ENCODE measurements at regions not wholly inside any gene's neighbourhood (a gene's known extent, or its start where the extent isn't known, plus 50 kb on each side); places are given as distances from the start of the nearest gene placed in this dataset.
A peak's percentile ranks its signal among the peaks of the same experiment; 100 is the strongest.
"Not testable (repeated sequence)": the region's sequence is repeated elsewhere in the genome, so short reads cannot be mapped to it uniquely, and the experiment has no call there.

GRCh38 chr7:39855325-39855674 is 94.8 kb upstream of the CDK13 start:
- H3K9me3 Mint-ChIP-seq, result no peaks in the 10 kb centered on the region
- no peak for TF ChIP-seq CTCF (IDR thresholded peaks at IDR 0.05)
- peak overlapping the region; percentile 71 for H3K4me3 Mint-ChIP-seq
- ChIA-PET POLR2A (no interaction called here), CTCF (interaction anchor here (0.6 to 2.2 kb wide), 2 partner anchors 57 to 275 kb away, joined by 3 to 6 read pairs; no protein-coding TSS in a partner anchor)
- peaks cover 6% of the 10 kb centered on the region for H3K4me1 Mint-ChIP-seq (ENCODE audit: low read depth)
- H3K27me3 Mint-ChIP-seq, result peaks cover 31% of the 10 kb centered on the region
- ATAC-seq (no peak), DNase-seq (no peak)
- no peaks in the 10 kb centered on the region for H3K36me3 Mint-ChIP-seq (ENCODE audit: low read depth)
- no peak overlapping the region for H3K27ac Mint-ChIP-seq
- intact Hi-C loops (cut with micrococcal nuclease), result no loop called here

DNA sequence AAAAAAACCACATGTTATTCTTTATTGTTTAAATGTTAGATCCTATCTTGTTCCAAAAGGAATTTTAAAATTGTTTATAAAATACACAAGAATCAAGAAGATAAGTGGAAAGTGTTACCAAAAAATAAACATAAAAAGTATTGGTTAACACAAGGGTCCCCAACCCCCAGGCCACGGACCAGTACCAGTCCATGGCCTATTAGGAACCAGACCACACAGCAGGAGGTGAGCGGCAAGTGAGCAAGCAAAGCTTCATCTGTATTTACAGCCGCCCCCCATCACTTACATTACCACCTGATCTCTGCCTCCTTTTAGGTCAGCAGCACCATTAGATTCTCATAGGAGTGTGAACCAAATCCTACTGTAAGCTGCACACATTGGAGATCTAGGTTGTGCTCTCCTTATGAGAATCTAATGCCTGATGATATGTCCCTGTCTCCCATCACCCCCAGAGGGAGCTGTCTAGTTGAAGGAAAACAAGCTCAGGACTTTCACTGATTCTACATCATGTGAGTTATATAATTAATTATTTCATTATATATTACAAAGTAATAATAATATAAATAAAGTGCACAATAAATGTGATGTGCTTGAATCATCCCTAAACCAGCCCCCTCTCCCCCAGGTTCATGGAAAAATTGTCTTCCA is 86.3 kb upstream of the CDK13 start:
- H3K4me1 Mint-ChIP-seq (ENCODE audit: low read depth); ATAC-seq; H3K27ac Mint-ChIP-seq; H3K36me3 Mint-ChIP-seq (ENCODE audit: low read depth); CTCF ChIA-PET; H3K9me3 Mint-ChIP-seq; intact Hi-C loops (cut with micrococcal nuclease); POLR2A ChIA-PET; H3K27me3 Mint-ChIP-seq; H3K4me3 Mint-ChIP-seq: not testable (repeated sequence)
- DNase-seq, result peak; percentile 17

DNA sequence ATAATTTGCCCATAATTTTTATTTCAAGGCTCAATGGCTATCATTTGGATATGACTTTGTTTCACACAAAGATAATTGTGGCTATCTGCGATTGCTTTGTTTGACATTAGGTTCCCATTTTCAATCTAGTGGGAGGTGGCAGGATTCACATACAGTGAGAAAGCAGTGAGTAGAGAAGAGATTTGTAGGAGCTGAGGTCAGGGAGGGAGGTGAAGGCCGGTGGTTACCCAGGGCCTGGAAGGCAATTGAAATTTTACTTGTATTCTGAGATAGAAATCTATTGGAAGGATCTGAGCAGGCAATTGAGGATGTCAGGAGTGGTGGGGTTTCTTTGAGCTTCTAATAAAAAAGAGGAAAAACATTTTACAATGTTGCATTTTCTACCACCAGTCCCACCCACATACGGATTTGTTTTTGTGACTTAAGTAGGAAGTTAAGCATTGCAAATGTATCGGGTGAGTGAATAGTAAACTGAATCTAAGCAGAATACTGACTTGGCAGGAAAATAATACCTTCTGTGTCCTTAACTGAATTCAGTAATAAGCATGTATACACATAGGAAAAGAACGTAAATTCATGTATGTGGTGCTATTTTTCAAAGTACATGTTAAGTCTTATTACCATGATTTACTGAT is 80.1 kb upstream of the CDK13 start:
- H3K9me3 Mint-ChIP-seq; intact Hi-C loops (cut with micrococcal nuclease); H3K27ac Mint-ChIP-seq; H3K27me3 Mint-ChIP-seq; H3K4me1 Mint-ChIP-seq (ENCODE audit: low read depth); H3K36me3 Mint-ChIP-seq (ENCODE audit: low read depth); DNase-seq; H3K4me3 Mint-ChIP-seq; ATAC-seq; POLR2A ChIA-PET; CTCF ChIA-PET: not testable (repeated sequence)

GRCh38 chr7:39871610-39872009 is 78.4 kb upstream of the CDK13 start:
- H3K9me3 Mint-ChIP-seq; intact Hi-C loops (cut with micrococcal nuclease); H3K27me3 Mint-ChIP-seq; H3K4me1 Mint-ChIP-seq (ENCODE audit: low read depth); POLR2A ChIA-PET; H3K27ac Mint-ChIP-seq; H3K36me3 Mint-ChIP-seq (ENCODE audit: low read depth); CTCF ChIA-PET; ATAC-seq; DNase-seq; H3K4me3 Mint-ChIP-seq: not testable (repeated sequence)

DNA sequence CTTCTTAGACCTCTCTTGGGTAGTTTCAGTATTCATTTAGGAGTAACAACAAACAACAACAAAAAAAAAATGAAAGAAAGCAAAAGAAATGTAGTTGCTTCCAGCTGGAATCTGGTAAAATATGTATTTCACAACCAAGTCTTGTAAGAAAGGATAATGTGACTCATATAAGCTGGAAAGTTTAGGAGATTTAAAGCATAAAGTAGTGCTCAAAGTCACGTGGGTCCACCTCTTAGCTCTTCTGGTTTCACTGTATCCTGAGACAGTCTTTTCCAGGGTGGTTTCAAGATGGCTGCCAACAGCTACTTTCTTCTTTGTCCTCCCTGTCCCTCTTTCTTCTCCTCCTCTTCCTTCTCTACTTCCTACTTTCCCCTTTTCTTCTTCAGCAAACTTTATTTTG is 69.5 kb upstream of the CDK13 start:
- intact Hi-C loops (cut with micrococcal nuclease), result no loop called here
- no peak for TF ChIP-seq CTCF (IDR thresholded peaks at IDR 0.05)
- ATAC-seq (no peak), DNase-seq (no peak)
- H3K36me3 Mint-ChIP-seq (ENCODE audit: low read depth), result no peaks in the 10 kb centered on the region
- peaks cover 13% of the 10 kb centered on the region for H3K9me3 Mint-ChIP-seq
- H3K27me3 Mint-ChIP-seq, result peaks cover 3% of the 10 kb centered on the region
- H3K27ac Mint-ChIP-seq, result no peak overlapping the region
- no peaks in the 10 kb centered on the region for H3K4me1 Mint-ChIP-seq (ENCODE audit: low read depth)
- no peak overlapping the region for H3K4me3 Mint-ChIP-seq
- ChIA-PET CTCF (interaction anchor here (1.0 to 2.2 kb wide), 3 partner anchors 11 to 172 kb away, joined by 3 to 7 read pairs (median 3); no protein-coding TSS in a partner anchor), POLR2A (interaction anchor here (0.6 kb wide), 1 partner anchor 294 kb away, joined by 3 read pairs; no protein-coding TSS in a partner anchor)

GRCh38 chr7:39882148-39882784 is 67.8 kb upstream of the CDK13 start:
- ChIA-PET POLR2A (no interaction called here), CTCF (interaction anchor here (1.7 to 1.9 kb wide), 2 partner anchors 14 to 170 kb away, joined by 5 to 8 read pairs; no protein-coding TSS in a partner anchor)
- intact Hi-C loops (cut with micrococcal nuclease), result no loop called here
- H3K36me3 Mint-ChIP-seq (ENCODE audit: low read depth), result no peaks in the 10 kb centered on the region
- peaks cover 13% of the 10 kb centered on the region for H3K9me3 Mint-ChIP-seq
- DNase-seq (no peak), ATAC-seq (no peak)
- H3K4me1 Mint-ChIP-seq (ENCODE audit: low read depth), result no peaks in the 10 kb centered on the region
- H3K27ac Mint-ChIP-seq, result no peak overlapping the region
- TF ChIP-seq CTCF (IDR thresholded peaks at IDR 0.05), result no peak
- H3K4me3 Mint-ChIP-seq, result no peak overlapping the region
- peaks cover 2% of the 10 kb centered on the region for H3K27me3 Mint-ChIP-seq

All from activated CD8-positive, alpha-beta T cell treated with anti-CD3 and anti-CD28 coated beads for 36 hours (primary cell).